ENCODE measurements at regions not wholly inside any gene's neighbourhood (a gene's known extent, or its start where the extent isn't known, plus 50 kb on each side); places are given as distances from the start of the nearest gene placed in this dataset.
"Not testable (repeated sequence)": the region's sequence is repeated elsewhere in the genome, so short reads cannot be mapped to it uniquely, and the experiment has no call there.

DNA sequence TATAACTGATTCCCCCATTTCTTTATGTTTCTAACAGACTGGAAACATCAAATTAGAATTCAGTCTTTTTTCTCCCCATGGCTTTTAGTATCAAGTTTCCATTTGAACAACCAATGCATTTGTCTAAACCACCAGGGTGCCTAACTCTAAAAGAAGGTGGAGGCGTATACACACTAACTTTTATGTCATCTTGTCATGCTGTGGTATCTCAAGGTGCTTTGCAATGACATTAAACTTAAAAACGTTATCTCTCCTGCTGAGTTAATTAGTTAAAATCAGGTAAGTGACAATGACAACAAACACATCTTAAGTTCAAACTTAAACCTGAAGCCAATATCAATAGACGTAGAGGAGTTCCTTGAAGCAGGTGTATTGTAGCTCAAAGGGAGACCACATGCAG lies 1001.7 kb downstream of the PCDH17 start:
- peak; percentile 11 for DNase-seq

- no peak for DNase-seq
Observed at GRCh38 chr13:58655086-58655485, 1023.5 kb downstream of the PCDH17 start.

- DNase-seq, result no peak
Observed at GRCh38 chr13:58660826-58661225, 1029.3 kb downstream of the PCDH17 start.

GRCh38 chr13:58666331-58666730 lies 1034.8 kb downstream of the PCDH17 start:
- no peak for DNase-seq

DNA sequence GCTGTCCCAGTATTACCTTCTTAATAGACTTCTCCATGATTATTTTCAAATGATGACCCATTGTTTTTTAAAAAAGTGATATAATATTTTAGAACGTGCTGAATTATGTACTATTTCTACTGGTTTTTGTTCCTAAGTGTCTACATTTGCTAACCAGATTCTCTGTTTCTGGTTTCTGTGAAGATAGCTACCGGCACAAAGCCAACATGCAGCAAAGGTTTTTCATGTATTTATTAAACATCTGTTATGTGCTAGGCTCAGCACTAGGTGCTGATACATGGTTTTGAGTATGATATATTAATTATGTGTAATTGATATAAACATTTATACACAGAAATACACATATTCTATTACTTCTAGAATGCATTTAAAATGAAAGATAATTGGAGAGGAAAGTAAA lies 1035.6 kb downstream of the PCDH17 start:
- no peak for DNase-seq

DNA sequence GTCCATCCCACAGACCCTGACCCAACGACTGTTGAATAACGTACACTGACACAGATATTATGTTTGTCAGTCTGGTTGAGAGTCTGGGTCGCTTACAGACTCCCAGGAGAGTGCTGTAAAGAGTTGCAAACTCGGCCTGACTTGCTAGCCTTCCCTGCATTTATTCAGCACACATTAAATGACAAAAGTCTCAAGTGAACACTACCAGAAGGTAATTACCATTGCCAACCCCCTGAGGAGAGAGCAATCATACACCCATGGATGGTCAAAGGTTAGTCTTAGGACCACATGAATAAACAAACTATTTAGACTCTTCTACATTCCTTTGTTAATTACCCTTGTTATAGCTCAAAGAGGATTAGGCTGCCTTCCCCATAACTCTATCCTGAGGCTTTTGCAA lies 1048.6 kb downstream of the PCDH17 start:
- DNase-seq, result no peak

DNA sequence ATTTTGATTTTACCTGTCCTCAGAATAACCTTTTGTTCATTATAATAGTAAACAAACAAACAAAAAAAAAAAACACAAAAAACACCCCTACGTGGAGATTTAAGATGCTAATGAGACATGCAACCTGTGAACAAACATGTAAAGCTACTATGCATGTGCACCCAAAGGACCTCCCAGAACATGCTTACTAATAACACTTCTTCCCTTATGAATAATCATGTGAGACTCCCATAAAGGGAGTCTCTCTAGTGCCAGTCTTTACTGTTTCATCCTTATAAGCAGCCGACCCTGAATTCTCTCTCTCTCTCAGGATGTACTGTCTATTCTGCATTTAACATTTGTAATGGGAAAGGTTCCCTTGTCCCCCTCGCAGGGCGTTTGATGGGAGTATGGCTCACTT lies 1051.1 kb downstream of the PCDH17 start:
- DNase-seq, result no peak

- DNase-seq, result no peak
Observed at GRCh38 chr13:58687148-58687547, 1055.6 kb downstream of the PCDH17 start.

DNA sequence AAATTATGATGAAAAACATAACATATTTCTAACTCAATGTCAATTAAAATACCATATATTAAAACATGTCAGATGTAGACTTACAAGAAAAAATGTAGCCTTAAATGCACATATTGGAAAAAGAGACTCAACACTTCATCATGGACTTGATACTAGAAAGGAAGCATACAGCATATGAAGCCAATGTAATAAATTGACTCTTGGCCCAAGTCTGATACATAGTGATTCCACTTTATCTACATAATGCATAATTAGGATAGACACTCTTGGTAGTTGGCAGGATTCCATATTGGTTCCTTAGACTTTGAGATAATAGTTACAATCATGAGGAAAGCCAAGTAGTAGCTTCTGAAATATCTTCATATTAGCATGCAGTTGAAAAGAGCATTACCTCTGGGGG lies 1067.0 kb downstream of the PCDH17 start:
- DNase-seq, result no peak

DNA sequence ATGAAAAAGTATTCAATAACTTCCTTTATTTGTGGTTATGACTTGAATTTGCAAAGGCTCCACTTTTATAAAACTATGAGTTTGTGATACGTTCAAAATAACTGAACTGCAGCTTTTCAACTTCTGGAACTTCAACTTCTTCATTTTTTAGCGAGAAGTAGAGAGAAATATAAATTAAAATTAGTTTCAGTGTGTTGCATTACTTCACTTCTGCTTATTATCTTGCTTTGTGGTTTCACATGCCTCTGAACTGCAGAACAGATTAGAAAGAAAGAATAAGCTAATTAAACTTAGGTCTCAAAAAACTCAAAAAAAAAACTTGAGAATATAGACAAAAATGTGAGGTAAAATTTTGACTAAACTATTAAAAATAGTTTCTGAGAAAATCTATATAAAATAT lies 1073.4 kb downstream of the PCDH17 start:
- DNase-seq, result no peak

- DNase-seq, result no peak
Observed at GRCh38 chr13:58706421-58706820, 1074.9 kb downstream of the PCDH17 start.

DNA sequence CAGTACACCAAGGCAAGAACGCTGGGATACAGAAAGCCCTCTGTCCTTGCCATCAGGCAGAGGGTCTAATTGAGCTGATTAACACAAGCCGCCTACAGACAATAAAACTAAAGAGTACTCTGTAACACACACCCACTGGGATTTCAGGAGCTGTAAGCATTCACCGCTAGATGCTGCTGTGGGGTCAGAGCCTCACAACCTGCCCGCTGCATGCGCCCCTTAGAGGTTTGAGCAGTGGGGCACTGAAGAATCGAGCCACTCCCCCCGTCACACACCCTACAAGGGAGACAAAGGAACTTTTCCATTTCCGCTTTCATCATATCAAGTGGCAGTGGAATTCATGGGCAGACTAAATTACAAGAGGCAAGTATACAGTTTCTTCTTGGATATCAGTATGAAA lies 1080.6 kb downstream of the PCDH17 start:
- no peak for DNase-seq

GRCh38 chr13:58714016-58714415 lies 1082.5 kb downstream of the PCDH17 start:
- DNase-seq, result not testable (repeated sequence)

DNA sequence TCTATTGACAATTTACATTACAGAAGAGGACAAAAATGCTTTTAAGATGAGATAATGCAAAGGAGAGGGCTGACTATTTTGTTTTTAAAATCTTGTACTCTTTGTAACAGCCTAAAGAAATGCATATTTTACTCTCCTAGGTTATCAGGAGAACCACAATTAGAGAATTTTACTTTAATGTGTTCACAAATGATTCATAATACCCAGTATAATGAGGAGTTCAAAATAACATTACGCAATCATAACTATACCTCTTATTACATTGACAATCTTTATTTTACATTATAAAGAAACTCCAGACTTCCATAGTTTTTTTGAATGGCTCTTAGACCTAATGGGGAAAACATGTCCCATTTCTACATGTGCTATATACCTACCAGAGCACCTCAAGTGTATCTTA lies 1089.7 kb downstream of the PCDH17 start:
- DNase-seq, result no peak

- DNase-seq, result no peak
Observed at GRCh38 chr13:58728126-58728525, 1096.6 kb downstream of the PCDH17 start.

DNA sequence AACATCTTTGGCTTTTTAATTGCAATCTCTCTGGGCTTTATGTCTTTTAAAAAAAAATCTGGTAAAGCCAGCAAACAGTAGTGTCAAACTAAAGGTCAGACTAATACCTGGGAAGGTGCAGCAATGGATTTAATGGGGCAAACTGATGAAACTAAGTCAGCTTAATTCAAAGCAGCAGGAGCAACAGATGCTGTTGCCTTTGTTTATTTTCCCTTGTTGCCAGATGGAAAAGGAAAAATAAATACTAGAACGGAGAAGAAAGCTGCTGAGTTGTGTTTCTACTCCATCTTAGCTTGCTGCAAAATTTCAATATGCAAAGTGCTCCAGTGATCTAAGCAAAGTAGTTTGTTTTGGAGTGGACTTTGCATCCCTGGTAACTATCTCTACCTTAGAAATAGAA lies 1097.8 kb downstream of the PCDH17 start:
- no peak for DNase-seq

GRCh38 chr13:58744686-58745085 lies 1113.1 kb downstream of the PCDH17 start:
- no peak for DNase-seq

DNA sequence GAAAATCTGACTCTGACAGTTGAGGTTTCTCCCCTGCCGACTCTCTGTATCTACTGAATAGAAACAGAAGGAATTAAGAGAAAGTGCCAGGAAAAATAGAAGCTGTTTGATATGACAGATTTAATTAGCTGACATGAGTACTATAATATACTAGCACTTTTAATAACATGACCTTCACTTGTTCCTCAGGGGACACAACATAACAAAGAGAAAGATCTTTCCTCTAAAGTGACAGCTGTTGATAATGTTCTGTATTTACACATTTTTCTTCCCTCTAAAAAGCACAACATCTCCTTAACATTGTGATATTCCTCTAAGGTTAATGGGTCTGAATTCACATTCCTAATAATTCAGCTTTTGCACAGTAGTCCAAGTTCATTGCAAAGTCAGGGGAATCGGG lies 1136.0 kb downstream of the PCDH17 start:
- DNase-seq, result no peak

GRCh38 chr13:58773280-58773859 lies 1141.8 kb downstream of the PCDH17 start:
- no peak for DNase-seq

- no peak for DNase-seq
Observed at GRCh38 chr13:58782736-58783135, 1151.2 kb downstream of the PCDH17 start.

- DNase-seq, result no peak
Observed at GRCh38 chr13:58792854-58793253, 1161.3 kb downstream of the PCDH17 start.

GRCh38 chr13:58795715-58796114 lies 1164.2 kb downstream of the PCDH17 start:
- no peak for DNase-seq

DNA sequence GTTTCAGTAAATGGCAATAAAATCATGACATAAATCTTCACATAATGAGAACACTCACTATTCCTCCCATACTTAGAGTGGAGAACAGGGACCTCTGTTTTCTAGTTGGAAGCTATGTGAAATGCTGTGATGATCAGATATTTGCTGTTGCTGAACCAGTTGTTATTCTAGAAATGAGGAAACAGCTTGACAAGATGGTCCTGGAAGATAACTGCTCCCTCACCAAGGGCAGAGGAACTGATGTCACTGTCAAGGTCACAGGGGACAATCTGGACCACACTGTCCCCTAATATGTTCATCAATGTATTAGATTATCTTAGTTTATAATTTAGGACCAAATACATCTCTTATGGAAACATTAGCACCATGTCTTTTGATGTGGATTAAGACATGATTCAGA lies 1173.3 kb downstream of the PCDH17 start:
- DNase-seq, result no peak

- DNase-seq, result no peak
Observed at GRCh38 chr13:58806401-58806800, 1174.9 kb downstream of the PCDH17 start.

GRCh38 chr13:58823701-58824100 lies 1192.2 kb downstream of the PCDH17 start:
- DNase-seq, result no peak

- no peak for DNase-seq
Observed at GRCh38 chr13:58827904-58828303, 1196.4 kb downstream of the PCDH17 start.

Data from NCI-H2107 (cell line).